ENCODE measurements at regions not wholly inside any gene's neighbourhood (a gene's known extent, or its start where the extent isn't known, plus 50 kb on each side); places are given as distances from the start of the nearest gene placed in this dataset.

DNA sequence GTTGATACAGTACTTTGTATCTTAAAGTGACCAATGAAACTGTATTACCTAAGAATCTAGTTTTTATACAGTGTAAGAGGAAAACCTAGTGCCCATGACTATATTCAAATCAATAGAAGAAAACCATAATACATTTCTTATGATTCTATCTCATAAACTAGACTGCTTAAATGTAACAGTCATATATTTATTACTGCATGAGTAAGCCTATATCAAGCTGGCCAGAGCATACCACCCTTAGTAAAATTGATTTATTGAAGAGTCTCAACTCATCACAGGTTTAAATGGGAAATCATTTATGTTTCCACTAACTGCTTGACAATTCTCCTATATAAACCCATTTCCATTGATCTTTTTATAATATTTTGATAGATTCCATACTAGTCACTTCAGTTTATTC is 1059.2 kb upstream of the LRRTM1 start:
- TF ChIP-seq, protein P1, sequence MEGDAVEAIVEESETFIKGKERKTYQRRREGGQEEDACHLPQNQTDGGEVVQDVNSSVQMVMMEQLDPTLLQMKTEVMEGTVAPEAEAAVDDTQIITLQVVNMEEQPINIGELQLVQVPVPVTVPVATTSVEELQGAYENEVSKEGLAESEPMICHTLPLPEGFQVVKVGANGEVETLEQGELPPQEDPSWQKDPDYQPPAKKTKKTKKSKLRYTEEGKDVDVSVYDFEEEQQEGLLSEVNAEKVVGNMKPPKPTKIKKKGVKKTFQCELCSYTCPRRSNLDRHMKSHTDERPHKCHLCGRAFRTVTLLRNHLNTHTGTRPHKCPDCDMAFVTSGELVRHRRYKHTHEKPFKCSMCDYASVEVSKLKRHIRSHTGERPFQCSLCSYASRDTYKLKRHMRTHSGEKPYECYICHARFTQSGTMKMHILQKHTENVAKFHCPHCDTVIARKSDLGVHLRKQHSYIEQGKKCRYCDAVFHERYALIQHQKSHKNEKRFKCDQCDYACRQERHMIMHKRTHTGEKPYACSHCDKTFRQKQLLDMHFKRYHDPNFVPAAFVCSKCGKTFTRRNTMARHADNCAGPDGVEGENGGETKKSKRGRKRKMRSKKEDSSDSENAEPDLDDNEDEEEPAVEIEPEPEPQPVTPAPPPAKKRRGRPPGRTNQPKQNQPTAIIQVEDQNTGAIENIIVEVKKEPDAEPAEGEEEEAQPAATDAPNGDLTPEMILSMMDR (IDR thresholded peaks at IDR 0.05), result no peak
- no peak for TF ChIP-seq POLR2A (IDR thresholded peaks at IDR 0.05)

Data from testis (tissue), 2 donors.